H1 (cell line): ENCODE measurements at regions not wholly inside any gene's neighbourhood (a gene's known extent, or its start where the extent isn't known, plus 50 kb on each side); places are given as distances from the start of the nearest gene placed in this dataset.

ENCODE experiments used
- BRCA1 ChIP-seq: IDR thresholded peaks from 2 replicates; pipeline ENCODE4 v1.6.1; 2012; ENCODE audit warnings: low read depth, low read length, improper control_type of control experiment
- CBX5 ChIP-seq: fragments of 300-800, 300-1000 bp; sonication (generic); IDR thresholded peaks from 2 replicates; pipeline ENCODE4 v1.7.1; 2016; ENCODE audit warnings: antibody characterized with exemption, low read length, low read depth
- HDAC2 ChIP-seq, 2 experiments: fragments of 300-600 bp in 1 of 2; sonication (generic) in 1 of 2; IDR thresholded peaks; 2 replicates each; pipeline ENCODE4 v1.6.1; 2011 to 2012; ENCODE audit warnings: low read depth in 2 of 2, low read length in 2 of 2, mild to moderate bottlenecking in 2 of 2, moderate library complexity in 2 of 2, borderline replicate concordance in 1 of 2, inconsistent platforms in 1 of 2
- RNF2 ChIP-seq: fragments of 200-900, 300-1000 bp; sonication (generic); IDR thresholded peaks from 2 replicates; pipeline ENCODE4 v1.7.1; 2016; ENCODE audit warnings: borderline replicate concordance, low read depth, mild to moderate bottlenecking, antibody characterized with exemption, low read length; ENCODE audit not compliant: poor library complexity, severe bottlenecking; ENCODE audit errors: missing control alignments
- SIX5 ChIP-seq: IDR thresholded peaks from 2 replicates; pipeline ENCODE4 v1.6.1; 2011; ENCODE audit warnings: mild to moderate bottlenecking, low read depth, low read length

DNA sequence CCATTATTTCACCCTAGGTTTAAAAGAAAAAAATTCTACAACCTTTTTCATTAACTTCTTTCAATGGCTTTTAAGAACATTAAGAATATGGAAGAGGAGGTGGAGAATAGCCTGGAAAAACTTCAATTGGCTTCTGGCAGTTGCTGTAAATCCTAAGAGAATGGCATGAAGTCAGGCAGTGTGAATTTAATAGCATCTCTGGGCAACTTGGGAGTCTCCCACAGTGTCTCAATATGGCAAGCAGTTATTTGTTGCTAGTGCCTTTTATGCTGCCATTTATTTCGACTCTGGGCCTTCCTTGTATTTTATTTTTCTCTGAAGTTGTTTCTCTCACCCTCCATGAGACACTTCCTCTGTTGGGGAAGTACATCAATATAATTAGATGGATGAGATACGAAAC, 322.1 kb downstream of the CBLL2 start (continued):
- TF ChIP-seq HDAC2 (IDR thresholded peaks at IDR 0.05; ENCODE audit: borderline replicate concordance in 1 of 2, low read depth in 2 of 2, low read length in 2 of 2): no peak
- TF ChIP-seq RNF2: no peak
- no peak for TF ChIP-seq BRCA1
- no peak for TF ChIP-seq SIX5
- TF ChIP-seq CBX5: no peak
